HG03575 (cell line): ENCODE measurements at regions not wholly inside any gene's neighbourhood (a gene's known extent, or its start where the extent isn't known, plus 50 kb on each side); places are given as distances from the start of the nearest gene placed in this dataset.

ENCODE experiments used
- ATAC-seq: cut with Tn5 transposase; IDR thresholded peaks from one replicate; pipeline ENCODE4 v1.9.1; 2021; ENCODE audit not compliant: unreplicated experiment, insufficient number of reproducible peaks, low FRiP score; ENCODE audit errors: extremely low read depth

DNA sequence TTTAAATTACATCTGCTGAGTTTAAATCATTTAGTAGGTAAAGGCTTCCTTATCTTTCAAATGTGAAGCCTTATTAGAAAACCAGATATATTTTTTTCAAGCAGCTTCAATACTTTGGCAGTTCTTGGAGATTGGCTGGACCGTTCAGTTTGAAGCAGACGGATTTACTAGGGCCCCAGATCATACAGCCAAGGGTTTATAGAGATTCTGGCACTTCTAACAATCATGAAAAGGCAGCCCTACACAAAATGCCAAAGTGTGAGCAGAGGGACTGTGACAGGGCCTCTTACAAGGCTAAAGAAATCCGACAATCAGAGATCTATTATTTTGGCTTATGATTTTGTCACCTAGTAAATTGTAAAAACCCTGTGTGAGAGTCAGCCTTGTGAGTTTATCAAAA is 162.8 kb upstream of the SLC38A2 start:
- no peak for ATAC-seq

DNA sequence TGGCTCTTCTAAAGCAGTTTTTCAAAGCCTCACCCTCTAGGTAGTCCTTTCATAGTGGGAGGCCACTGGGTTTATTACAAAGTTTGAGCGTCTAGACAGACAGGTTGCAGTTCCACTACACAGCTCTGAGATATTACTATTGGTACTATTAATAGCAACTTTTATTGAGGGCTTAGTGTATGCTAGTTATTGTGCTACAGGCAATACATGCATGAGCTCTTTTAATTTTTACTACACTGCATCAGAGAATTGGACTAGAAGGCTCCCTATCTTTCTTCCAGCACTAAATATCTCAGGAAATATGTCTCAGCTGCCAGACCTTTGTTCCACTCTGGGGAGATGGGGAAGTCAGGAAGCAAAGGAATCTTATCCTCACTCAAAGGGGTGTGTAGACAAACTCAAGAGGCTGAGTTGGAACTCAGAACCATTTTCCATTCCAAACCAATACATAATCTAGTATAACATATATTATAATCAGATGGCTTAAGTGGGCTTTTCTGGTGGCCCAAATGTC is 161.8 kb upstream of the SLC38A2 start:
- ATAC-seq = no peak

DNA sequence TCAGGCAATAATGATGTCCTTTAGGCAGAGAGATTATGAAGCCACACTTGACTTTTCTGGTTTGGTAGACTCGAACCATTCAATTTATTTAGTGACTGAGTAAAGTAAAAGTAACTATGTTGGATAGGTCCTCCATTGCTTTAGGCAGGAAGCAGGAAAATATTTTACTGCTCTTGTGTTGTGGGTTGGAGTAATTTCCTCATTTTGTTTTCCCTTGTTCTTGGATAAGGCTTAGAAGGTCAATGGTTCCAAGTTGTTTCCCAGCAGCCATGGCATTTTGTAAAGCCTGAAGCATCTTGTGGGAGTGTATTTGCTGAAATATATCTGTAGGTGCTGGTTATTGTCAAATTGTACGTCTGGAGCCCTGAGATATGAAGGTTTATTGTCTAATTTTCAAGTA is 161.2 kb upstream of the SLC38A2 start:
- ATAC-seq = no peak

- no peak for ATAC-seq
Measured at GRCh38 chr12:46531804-46532203, 159.2 kb upstream of the SLC38A2 start.

DNA sequence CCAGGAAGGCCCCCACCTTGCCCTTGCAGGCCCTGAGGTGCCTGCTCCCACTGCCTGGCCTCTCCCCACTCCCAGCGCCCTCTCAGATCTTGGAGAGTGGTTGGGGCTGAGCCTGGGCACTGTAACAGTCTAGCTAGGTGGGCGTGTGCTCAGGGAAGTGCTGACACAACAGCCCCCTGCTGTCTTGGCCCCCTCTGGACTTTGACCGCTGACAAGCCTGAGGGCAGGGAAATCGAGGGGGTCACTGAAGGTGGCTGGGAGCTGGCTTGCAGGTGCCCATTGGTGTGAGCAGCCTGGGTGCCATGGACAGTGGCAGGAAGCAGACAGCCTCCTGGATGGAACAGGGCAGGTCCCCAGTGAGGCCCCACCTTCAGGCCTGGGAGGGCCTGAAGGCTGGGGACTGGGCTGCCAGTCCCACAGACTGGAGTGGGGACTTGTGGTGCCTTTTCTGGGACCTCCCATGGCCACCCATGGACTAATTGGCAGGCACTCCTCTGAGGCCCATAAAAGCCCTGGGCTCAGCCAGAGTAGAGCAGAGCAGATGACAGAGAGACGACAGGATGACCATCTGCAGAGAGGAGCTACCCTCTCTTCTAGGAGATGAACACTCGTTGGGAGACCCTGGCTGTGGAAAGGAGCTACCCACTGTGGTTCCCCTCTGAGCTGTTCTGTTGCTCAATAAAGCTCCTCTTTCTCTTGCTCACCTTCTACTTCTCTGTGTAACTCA is 158.6 kb upstream of the SLC38A2 start:
- ATAC-seq = no peak

GRCh38 chr12:46530373-46531056 is 157.9 kb upstream of the SLC38A2 start:
- no peak for ATAC-seq

DNA sequence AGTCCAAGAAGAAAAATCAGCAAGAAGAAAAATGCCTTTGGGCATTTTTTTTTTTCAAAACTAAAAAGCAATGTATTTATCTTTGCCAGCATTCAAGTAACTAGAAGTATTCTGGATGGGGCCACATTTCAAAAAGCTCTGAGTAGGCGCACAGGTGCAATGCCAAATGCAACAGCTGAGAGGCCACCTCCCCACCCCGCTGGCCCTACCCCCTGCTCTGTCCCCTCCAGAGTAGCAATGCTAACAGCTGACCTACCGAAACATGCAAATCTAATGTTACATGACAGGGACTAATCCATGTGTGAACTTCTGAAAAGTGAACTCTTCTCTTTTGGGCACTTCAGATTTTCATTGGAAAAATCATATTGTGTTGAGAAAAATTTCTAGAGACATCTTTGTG is 153.7 kb upstream of the SLC38A2 start:
- ATAC-seq = no peak

- ATAC-seq = no peak
Measured at GRCh38 chr12:46524778-46525177, 152.2 kb upstream of the SLC38A2 start.

GRCh38 chr12:46523863-46524770 is 151.5 kb upstream of the SLC38A2 start:
- no peak for ATAC-seq

DNA sequence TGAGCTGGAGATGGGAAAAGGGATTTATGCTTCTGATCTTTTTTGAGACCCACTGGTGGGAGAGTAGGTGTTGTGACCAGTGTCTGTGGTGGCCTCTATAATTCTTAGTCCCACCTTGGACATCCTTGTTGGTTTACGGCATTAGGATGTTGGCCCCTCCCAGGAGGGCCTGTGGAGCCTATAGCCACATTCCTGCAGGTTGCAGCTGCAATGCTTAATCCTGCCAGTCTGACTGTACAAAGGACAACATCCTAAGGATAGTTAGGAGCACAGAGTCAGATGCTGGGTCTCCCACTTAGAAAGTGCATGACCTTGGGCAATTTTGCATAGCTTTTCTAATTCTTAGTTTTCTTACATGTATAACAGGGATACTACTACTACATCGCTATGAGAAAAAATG is 150.9 kb upstream of the SLC38A2 start:
- no peak for ATAC-seq

- ATAC-seq = no peak
Measured at GRCh38 chr12:46522071-46522470, 149.5 kb upstream of the SLC38A2 start.

DNA sequence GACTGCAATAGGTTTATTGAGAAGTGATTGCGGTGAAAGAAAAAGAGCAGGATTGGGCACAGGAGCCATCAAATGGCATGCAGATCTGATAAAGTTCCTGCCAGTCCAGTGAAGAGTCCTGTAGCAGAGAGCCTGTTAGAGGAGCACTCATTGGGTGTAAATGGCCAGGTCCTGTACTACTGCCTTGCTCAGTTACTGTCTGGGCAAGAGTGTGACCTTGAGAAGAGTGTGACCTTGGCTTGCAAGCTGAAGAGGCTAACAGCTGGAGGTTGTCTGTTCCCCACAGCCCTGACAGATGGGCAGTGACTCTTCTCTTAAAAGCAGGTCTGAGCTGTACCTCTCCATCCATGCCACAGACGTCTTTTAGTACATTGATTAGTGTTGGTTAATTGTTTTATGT is 148.6 kb upstream of the SLC38A2 start:
- ATAC-seq = no peak

DNA sequence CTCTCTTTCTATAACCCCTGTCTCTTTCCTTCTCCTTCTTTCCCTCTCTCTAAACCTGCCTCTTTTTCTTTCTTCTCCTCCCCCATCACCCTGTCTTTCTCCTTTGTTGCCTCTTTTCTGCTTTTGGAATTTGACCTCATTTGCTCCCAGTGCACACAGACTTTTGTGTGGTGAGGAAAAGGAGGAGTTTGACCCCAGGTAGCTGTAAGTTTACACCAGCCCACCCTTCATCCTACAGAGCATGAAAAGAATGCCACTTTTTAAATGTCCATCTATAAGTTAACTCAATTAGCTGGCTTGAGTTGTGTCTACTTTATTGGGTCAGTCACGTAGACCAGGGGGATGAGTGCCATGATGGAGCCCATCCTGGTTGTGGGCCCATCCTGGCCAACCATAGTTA is 146.8 kb upstream of the SLC38A2 start:
- ATAC-seq = no peak

DNA sequence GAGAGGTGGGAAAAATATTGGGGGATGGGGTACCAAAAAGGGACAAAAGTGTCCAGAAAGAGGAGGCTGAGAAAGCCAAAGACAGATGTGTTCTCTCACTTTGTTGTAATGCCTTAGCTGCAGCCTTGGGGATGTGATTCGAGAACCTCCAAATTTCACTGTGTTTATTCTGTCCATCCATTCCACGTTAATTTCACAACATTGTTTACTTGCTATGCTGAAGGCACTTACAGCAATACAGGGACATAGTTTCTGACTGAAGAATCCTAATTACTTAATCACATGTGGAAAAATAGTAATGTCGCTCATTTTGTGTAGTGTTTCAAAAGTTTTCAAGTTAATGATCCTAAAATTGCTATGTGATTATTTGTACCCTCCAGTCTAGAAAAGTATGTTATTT is 146.2 kb upstream of the SLC38A2 start:
- no peak for ATAC-seq

GRCh38 chr12:46518169-46518568 is 145.6 kb upstream of the SLC38A2 start:
- ATAC-seq = no peak

DNA sequence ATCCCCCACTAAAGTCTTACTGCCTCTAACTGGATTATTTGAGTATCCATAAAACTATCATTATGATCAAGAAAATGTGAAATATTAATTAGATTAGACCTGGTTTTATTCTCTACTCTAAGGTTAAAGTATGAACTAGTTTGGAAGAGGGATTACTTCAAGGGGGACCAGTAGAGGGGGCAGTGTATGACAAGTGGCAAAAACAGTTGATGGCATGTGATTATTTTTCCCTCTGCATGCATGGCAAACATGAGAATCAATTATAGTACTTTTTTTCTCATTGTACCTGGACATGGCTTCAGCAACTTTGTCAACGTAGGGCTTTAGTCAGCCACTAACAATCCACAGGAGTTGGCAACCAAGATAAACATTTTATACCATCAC is 145.0 kb upstream of the SLC38A2 start:
- ATAC-seq = no peak

DNA sequence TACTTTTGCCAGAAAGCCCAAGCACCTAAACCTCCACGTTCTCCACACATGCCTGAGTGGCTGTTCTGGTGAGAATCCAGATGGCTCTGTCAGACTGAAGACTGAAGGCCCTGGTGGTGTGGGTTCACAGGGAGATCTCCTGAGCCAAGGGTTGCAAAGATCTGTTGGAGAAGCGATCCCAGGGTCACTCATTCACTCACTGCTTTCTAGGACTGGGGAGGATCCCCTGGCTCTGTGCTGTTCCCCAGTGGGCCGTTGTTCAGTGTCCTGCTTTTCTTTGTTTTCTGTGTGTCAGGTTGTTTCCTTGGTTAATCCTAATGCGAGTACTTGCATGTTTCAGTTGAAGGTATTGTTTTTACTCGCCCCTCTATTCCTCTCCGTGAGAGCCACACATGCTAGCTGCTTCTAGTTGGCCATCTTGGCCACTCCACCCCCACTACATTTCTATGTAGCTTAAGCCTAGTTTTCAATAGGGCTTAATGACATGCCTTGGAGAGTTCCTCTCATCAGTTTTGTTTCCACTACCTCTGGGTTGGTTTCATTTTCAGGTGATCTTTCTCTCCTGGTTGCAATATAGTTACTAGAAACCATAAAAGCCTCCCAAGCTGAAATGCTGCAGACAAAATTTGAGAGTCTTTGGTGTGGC is 144.5 kb upstream of the SLC38A2 start:
- ATAC-seq = peak; percentile 95

- no peak for ATAC-seq
Measured at GRCh38 chr12:46516238-46516932, 143.8 kb upstream of the SLC38A2 start.

DNA sequence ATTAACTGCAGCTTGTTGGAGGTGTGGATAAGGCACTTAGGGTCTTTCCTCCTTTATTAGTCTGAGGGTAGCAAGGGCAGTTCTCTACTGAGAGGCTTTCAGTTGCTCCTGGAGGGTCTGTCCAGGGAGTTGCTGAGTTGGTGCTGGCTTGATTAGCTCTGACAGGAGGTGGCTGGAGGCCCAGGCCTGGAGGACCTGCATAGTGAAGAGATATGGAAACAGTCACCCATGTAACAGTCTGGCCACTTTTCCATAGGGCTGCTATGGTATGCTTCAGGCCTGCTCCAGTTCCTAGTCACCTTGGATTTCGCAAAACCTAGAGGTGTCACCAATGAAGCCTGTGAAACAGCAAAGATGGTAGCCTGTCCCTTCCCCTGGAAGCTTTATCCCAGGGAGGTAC is 143.3 kb upstream of the SLC38A2 start:
- no peak for ATAC-seq
